ENCODE measurements at regions not wholly inside any gene's neighbourhood (a gene's known extent, or its start where the extent isn't known, plus 50 kb on each side); places are given as distances from the start of the nearest gene placed in this dataset.

GRCh38 chr1:36584874-36585453 lies 102.3 kb upstream of the CSF3R start (continued):
- no peak for TF ChIP-seq USF2 (IDR thresholded peaks at IDR 0.05; ENCODE audit: low read depth, low read length)
- TF ChIP-seq CEBPB (IDR thresholded peaks at IDR 0.05; ENCODE audit: low read depth, low read length): no peak

- WGBS, 2 experiments (ENCODE audit: extremely low coverage in 2 of 2, insufficient read length in 1 of 2): no CpG with 5 or more reads among the region's 21 CpGs
- no peak overlapping the region for H3K18ac ChIP-seq (ENCODE audit: low read depth, low read length)
- H3K79me1 ChIP-seq (ENCODE audit: low read depth in 1 of 2, low read length in 2 of 2): no peaks in the 10 kb centered on the region
- ATAC-seq (ENCODE audit: low read depth) (no peak), DNase-seq (no peak)
- H2AK5ac ChIP-seq (ENCODE audit: low read depth, low read length): no peak overlapping the region
- no peaks in the 10 kb centered on the region for H3K36me3 ChIP-seq (ENCODE audit: control insufficient read depth, insufficient read depth, low read length)
- H4K8ac ChIP-seq (ENCODE audit: low read depth in 2 of 2, low read length in 2 of 2): no peak overlapping the region
- no peak overlapping the region for H3K27ac ChIP-seq (ENCODE audit: insufficient read depth, low read length)
- H4K91ac ChIP-seq (ENCODE audit: insufficient read depth, low read depth, low read length): no peak overlapping the region
- H4K20me1 ChIP-seq (ENCODE audit: insufficient read depth, low read length): no peaks in the 10 kb centered on the region
- no peak overlapping the region for H2BK5ac ChIP-seq (ENCODE audit: low read depth, low read length, poor library complexity, severe bottlenecking)
- no peak overlapping the region for H2BK120ac ChIP-seq (ENCODE audit: low read depth, low read length)
- no peak overlapping the region for H4K5ac ChIP-seq (ENCODE audit: low read depth, low read length)
- no peaks in the 10 kb centered on the region for H3K9me3 ChIP-seq (ENCODE audit: control insufficient read depth, insufficient read depth, low read length)
- BruUV-seq (replicated peaks): no TSS peak
- no peak overlapping the region for H2AFZ ChIP-seq (replicated peaks; ENCODE audit: low read length, poor library complexity)
- peaks cover 14% of the 10 kb centered on the region for H3K27me3 ChIP-seq (ENCODE audit: control insufficient read depth, insufficient read depth, low read length)
- intact Hi-C loops (cut with micrococcal nuclease): no loop called here
- H3K23ac ChIP-seq (ENCODE audit: low read depth, low read length): no peak overlapping the region
- no peak overlapping the region for H2BK20ac ChIP-seq (ENCODE audit: low read depth, low read length)
- no peak overlapping the region for H2BK15ac ChIP-seq (ENCODE audit: low read depth, low read length)
- in situ Hi-C loops (cut with MboI; ENCODE audit: low sequenced_read_pairs): loop anchor here (25.0 kb wide), 1 partner anchor 728 kb away; no protein-coding TSS in a partner anchor
- H3K4me1 ChIP-seq (ENCODE audit: control insufficient read depth, insufficient read depth, low read length): no peaks in the 10 kb centered on the region
- H3K9ac ChIP-seq (ENCODE audit: low read depth, low read length): no peak overlapping the region
- no peak overlapping the region for H3K56ac ChIP-seq (ENCODE audit: extremely low read depth, insufficient read depth, low read length)
- no peak overlapping the region for H3K4me2 ChIP-seq (ENCODE audit: low read depth, low read length)
- no peak overlapping the region for H3K14ac ChIP-seq (replicated peaks; ENCODE audit: low read depth, low read length)
- ChIA-PET CTCF (no interaction called here), POLR2A (ENCODE audit: unreplicated experiment) (no interaction called here)
- no peak overlapping the region for H2AK9ac ChIP-seq (replicated peaks; ENCODE audit: low read depth, low read length, poor library complexity)
- H3K4ac ChIP-seq (ENCODE audit: low read depth, low read length): no peak overlapping the region
- no peak overlapping the region for H3K4me3 ChIP-seq (ENCODE audit: insufficient read depth, low read depth, low read length)
- H3K9me1 ChIP-seq (ENCODE audit: insufficient read depth, low read length): no peaks in the 10 kb centered on the region
- dilution Hi-C loops (cut with HindIII; ENCODE audit: low sequenced_read_pairs, unreplicated experiment): no loop called here
- TF ChIP-seq FOS (IDR thresholded peaks at IDR 0.05; ENCODE audit: low read depth, low read length) (no peak), NFE2L2 (IDR thresholded peaks at IDR 0.05; ENCODE audit: low read depth, low read length) (no peak), CEBPB (IDR thresholded peaks at IDR 0.05; ENCODE audit: low read depth, low read length) (no peak), SMC3 (IDR thresholded peaks at IDR 0.05; ENCODE audit: low read depth, low read length) (no peak), CTCF (conservative IDR thresholded peaks at IDR 0.05; ENCODE audit: low read depth, low read length) (no peak), MAZ (IDR thresholded peaks at IDR 0.05; ENCODE audit: borderline replicate concordance, low read depth, low read length) (no peak), POLR2A (IDR thresholded peaks at IDR 0.05; ENCODE audit: low read depth, low read length) (no peak), BHLHE40 (IDR thresholded peaks at IDR 0.05; ENCODE audit: low read depth, low read length) (no peak), CHD1 (IDR thresholded peaks at IDR 0.05; ENCODE audit: low read depth, low read length) (no peak), ELK1 (IDR thresholded peaks at IDR 0.05; ENCODE audit: borderline replicate concordance, low read depth, low read length) (no peak)
Observed at GRCh38 chr1:36583980-36584782, 101.5 kb upstream of the CSF3R start.

Data from IMR-90 (cell line).